ENCODE measurements at regions not wholly inside any gene's neighbourhood (a gene's known extent, or its start where the extent isn't known, plus 50 kb on each side); places are given as distances from the start of the nearest gene placed in this dataset.

DNA sequence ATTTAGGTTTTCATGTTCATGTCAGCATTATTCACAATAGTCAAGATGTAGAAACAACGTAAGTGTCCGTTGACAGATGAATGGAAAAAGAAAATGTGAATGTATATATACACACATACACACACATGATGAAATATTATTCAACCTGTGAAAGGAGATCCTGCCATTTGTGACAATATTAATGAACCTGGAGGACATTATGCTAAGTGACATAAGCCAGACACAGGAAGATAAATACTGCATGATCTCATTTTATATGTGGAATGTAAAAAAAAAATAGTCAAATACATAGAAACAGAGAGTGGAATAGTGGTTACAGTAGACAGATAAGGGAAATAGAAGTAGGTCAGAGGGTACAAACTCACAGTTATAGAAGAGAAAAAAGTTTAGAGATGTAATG, 651.1 kb upstream of the MKI67 start:
- no peak for DNase-seq

GRCh38 chr10:128779416-128779815, 653.2 kb upstream of the MKI67 start:
- DNase-seq = no peak

DNA sequence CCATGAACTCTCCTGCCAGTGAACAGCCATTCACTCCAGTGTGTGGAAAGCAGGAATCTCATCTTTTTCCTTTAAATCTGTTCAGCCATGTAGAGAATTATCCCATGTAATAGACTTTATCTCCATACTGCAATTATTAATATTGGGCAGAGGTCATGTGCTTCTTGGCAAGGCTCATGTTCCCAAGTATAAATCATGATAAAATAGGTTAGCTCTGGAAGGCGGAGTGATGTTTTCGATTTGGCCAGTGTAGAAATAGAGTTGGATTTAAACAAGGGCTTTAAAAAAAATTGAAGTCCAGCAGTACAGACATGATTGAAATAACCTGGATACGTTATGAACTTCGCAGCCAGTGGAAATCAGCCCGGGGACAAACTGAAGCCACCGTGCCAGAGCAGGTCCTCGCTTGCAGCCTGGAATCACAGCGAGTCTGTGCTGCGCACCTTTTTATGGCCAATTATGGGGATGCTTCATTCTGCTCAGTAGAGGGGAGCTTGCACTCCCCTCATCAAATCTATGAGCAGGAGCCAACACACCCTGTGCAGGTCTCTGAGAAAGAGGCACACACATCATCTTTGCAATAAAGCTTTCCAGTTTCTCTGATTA, 654.0 kb upstream of the MKI67 start:
- DNase-seq = no peak

- no peak for DNase-seq
These were observed 655.4 kb upstream of the MKI67 start for GRCh38 chr10:128781637-128782036.

GRCh38 chr10:128784444-128784843, 658.2 kb upstream of the MKI67 start:
- no peak for DNase-seq

DNA sequence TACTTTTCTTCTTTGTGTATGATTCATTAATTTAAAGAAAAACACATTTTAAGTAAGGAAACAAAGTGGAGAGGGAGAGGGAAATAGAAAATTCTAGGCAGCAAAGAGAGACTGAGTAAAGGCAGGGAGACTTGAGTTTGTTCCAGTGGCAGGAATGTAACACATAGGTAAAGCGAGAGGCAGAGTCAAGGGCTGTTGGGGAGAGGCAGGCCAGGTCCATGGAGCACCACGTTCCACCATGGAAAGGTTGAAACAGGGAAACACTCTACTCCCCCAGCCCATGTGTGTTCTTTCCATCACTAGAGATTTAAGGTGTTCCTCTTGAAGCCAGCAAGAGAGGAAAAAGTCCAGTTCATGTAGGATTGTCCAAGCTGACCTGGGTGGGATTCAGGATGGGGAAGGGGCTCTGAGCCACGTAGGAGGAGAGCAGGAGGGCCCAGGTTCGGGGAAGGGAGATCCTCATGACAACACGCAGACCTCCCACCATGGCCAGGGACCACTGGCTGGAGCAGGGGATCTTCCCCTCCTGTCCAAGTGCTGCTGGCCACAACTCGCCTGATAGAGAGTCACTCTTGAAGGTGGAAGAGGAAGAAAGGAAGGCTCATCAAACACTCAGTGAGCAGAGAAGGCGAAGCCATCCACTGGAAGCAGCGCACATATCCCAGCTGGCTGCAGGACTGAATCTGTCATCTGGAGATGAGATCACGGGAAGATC, 666.4 kb upstream of the MKI67 start:
- no peak for DNase-seq

DNA sequence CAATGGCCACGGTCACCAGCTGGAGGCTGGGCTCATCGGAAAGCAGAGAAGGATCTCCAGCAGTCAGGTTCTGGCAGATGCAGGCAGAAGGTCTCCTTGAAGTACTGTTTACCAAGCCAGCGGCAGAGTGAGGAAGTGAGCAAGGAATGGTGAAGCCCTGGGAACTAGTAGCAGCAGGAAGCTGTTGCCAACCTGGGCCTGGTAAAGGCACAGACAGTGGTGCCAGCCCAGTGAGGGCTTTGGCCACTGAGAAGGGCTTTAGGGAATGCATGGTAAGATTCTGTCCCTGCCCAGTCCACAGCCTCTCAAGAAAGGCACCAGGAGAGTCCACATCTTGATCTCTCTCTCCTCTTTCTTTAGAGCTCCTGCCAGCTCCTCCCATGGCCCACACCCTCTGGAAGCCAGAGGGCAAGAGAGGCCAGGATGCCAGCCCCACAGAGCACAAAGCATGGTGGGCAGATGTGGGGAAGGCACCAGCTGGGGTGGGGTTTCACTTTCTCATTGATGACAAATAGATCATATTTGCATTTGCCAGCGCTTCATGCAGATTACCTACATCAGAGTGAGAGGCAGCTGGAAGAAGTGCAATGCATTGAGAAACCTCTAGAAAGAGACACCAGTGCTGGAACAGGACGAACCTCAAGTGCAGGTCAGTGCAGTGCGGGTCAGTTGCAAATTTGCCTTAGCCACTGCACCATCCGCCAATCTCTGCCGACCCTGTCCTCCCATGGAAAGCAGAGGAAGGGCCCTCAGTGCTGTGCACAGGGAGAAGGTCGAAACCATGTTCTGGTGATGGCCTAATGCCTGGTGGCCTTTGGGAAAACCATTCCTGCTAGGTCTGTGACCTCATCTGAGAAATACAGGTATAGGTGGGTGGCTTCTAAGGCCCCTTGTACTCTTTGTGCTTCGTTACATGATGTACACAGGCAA, 667.8 kb upstream of the MKI67 start:
- DNase-seq = no peak

- no peak for DNase-seq
These were observed 670.2 kb upstream of the MKI67 start for GRCh38 chr10:128796396-128796912.

DNA sequence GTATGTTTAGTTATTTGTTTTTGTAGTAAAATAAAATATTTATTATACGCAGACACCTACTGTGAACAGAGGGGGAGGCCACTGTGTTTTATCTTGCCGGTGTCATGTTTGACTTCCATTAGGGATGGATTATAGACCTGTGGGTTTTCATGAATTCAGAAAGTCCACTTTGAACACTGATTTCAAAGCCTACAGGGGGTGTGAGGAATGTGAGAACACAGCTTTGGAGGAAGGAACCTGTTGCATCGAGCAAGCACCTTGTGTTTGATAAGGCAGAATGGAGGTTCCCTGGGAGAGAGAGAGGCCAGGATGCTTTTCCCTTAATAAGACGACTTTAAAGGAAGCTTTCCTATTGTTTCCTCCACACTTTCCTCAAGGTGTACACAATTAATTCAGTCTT, 665.0 kb upstream of the MGMT start:
- no peak for DNase-seq

DNA sequence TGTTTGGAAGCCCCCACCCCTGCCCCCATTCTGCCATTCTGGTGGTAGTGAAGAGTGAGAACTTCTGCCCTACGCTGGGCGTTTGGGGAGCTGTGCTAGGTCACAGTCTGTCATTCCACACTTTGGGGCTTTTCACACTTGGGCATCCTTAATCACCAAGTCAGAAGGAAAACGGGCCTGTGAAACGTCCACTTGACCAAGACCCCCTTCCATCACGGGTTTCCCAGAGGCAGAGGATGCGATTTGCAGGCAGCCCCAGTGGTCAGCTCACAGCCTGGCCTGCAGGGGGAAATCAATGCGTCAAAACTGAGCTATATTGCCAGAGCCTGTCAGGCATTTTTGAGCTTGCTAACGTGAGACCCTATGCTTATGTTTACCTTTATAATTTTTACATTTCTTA, 663.3 kb upstream of the MGMT start:
- DNase-seq = no peak

DNA sequence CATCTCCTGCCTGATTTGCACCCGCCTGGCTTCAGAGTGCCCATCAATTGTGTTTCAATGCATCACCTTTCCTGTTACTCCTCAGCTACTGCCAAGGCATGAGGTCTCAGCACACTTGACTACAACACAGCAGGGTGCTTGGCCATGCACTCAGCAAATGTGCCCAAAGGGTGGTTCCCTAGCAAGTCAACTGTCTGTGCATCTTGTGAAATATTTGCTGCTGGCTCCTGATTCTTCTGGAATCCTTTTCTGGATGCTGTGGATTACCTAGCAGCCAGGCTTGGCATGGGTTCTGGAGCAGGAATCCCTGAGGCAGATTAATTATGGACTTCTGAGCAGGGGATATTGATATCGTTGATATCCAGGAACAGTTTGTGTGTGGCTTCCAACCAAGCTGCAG, 662.6 kb upstream of the MGMT start:
- no peak for DNase-seq

GRCh38 chr10:128808921-128809440, 658.1 kb upstream of the MGMT start:
- DNase-seq = no peak

- DNase-seq = no peak
These were observed 655.5 kb upstream of the MGMT start for GRCh38 chr10:128811511-128811910.

DNA sequence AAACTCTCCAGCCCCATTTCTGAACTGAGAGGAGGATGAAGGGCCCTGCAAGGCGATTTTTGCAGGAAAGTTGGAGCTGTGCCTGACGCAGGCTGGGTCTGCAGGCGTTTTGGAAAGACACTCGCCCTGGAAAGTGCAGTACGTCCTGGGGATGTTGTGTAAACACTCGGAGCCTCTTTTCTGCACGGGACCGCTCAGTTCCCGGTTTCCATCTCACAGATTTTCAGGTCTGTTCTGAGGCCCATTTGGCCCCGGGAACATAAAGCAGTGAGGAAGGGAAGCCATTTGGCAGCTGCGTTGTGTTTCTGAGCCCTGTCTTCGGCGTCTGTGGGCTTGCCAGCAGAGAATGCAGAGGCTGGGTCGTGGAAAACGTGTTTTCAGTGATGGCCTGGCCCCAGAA, 655.0 kb upstream of the MGMT start:
- DNase-seq = no peak

- DNase-seq = no peak
These were observed 653.5 kb upstream of the MGMT start for GRCh38 chr10:128813574-128813973.

DNA sequence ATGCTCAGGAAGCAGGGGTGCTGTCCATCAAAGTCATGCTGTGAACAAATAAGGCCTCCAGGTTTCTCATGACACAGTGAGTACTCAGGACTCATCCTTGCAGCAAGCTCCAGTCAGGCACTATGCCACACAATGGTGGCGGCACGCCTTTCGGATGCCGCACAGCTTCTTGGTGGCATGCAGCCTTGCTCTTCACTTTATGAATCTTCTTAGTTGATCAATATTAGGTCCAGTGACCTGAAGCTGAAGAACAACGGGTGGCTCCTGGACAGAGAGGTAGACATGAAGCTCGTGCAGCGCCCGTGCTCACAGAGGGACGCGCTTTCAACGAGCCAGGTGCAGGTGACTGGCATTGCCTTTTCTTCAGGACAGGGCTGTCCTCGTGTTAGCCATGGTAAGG, 653.0 kb upstream of the MGMT start:
- DNase-seq = no peak

DNA sequence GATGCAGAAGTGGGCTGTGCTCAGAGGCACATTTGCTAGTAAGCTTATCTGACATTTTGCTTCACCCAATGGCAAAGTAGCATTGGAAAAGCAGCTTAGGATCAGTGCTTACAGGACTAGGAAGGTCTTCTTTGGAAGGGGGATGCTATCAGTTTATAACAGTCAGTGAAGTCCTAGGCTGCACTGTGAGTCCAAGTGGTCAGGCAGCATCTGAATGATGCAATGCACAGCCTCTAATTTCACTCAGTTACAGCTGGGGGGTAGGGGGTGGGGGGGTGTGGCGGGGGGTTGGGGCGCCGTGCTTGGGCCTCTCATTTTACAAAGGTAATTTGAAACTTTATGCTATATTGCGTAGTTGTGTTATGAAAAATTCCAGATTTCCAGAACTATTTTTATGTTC, 652.3 kb upstream of the MGMT start:
- DNase-seq = no peak

DNA sequence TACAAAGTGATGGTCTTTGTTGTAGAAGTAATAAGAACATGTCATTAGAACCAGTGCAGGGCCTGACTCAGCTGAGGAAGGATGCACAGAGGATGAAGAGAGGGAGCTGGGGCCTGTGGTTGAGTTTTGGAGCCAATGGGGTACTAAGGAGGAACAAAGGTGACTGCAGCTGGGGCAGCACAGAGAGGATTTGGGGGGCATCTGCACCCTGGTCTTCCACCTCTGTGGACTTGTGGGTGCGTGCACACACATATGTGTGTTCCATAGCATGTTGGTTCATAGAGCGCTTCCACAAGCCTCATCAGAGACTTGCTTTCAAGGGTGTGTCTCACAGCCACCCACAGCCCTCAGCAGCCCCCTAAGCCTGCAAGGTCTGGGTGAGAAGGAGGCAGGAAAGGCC, 650.3 kb upstream of the MGMT start:
- no peak for DNase-seq

- no peak for DNase-seq
These were observed 649.4 kb upstream of the MGMT start for GRCh38 chr10:128817636-128818035.

DNA sequence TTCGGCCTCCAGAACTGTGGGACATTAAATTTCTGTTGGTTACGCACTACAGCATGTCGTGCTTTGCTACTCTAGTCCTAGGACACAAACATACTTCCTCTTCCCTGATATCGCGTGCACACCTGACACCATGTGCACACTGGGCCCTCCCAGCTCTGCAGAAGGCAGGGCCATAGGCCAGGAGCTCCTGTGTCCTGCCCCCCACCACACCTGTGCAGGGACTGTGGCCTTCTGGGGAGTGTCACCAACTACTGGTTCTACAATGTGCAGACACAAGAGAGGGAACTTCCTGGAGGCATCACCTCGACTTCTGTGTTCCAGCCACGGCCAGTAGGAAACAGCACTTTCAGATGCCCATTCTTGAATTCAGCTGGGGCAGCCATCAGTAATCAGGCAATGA, 646.4 kb upstream of the MGMT start:
- DNase-seq = no peak

DNA sequence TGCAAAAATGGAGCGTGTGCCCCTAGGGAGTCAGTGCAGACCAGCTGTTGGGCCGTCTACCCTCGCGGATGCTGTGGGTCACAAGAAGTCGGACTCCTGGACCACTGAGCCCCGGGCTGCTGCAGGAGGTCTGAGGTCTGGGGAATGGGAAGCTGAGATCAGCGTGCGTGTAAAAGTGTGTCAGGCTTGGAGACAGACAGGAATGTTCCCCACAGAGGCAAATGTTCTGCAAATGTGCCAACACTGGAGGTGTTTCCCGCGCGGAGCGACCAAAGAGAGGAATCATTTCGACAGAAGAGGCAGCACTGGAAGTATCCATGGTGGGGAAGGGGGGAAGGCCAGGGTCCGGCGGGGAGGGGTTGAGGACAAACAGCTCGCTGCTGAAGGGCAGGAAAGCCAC, 643.8 kb upstream of the MGMT start:
- DNase-seq = no peak

DNA sequence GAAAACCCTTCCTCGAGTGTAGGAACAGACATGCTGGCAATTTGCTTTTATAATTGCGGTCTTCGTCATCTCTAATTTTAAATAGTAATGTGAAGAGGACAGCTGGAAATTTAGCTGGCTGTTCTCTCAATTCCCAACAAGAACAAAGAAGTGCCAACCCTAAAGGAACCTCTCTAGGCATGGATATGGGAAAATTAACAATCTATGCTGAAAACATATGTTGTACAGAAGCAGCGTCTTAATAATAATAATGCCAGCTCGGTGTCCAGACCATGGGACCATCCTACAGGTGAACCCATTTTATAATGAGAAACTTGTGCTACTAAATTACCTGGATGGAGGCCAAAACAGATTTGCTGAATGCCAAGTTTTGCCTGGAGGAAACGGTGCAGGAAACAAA, 641.4 kb upstream of the MGMT start:
- DNase-seq = no peak

DNA sequence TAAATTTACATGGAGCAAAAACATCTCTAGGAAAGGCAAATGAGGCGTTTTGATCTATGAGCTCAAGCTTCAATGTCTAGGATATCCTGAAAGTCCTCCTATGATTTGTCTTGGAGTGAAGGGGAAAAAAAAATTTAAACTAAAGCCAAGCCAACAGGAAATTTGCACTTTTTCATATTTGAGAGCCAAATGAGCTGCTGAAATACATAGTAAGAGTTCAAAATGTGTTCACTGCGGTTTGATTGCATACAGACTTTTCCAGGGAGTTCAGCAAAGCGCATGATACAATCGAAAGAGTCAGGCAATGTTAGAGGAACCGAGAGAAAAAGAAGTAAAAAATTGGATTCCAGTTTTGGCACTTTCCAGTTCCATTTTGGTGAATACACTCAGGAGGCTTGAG, 633.4 kb upstream of the MGMT start:
- DNase-seq = no peak

- no peak for DNase-seq
These were observed 631.7 kb upstream of the MGMT start for GRCh38 chr10:128835361-128835760.

Data from CD4-positive, alpha-beta T cell treated with Interleukin-17A for 1 hour (primary cell).